Sigmoid colon (tissue), 4 donors: ENCODE measurements at regions not wholly inside any gene's neighbourhood (a gene's known extent, or its start where the extent isn't known, plus 50 kb on each side); places are given as distances from the start of the nearest gene placed in this dataset.

Source experiments
- CTCF ChIP-seq, 4 experiments: fragments of 450-650 bp in 3 of 4; fragments of 200-600 bp in 1 of 4; IDR thresholded peaks; one replicate each; pipeline ENCODE4 v1.5.1; 2016 to 2019; ENCODE audit warnings: antibody characterized with exemption in 4 of 4, mild to moderate bottlenecking in 3 of 4, moderate library complexity in 2 of 4
- POLR2A ChIP-seq, 2 donors: fragments of 450-650 bp; IDR thresholded peaks; one replicate each; pipeline ENCODE4 v1.6.1; 2016; ENCODE audit warnings: antibody characterized with exemption in 2 of 2, mild to moderate bottlenecking in 2 of 2, moderate library complexity in 2 of 2
- POLR2AphosphoS5 ChIP-seq, 4 donors: sonication (generic); formaldehyde crosslinking; IDR thresholded peaks; one replicate each; pipeline ENCODE4 v1.6.1; 2017; ENCODE audit warnings: antibody characterized with exemption in 4 of 4

- TF ChIP-seq CTCF (IDR thresholded peaks at IDR 0.05) (no peak), POLR2A (IDR thresholded peaks at IDR 0.05) (no peak), POLR2AphosphoS5 (IDR thresholded peaks at IDR 0.05) (no peak)
These were observed 2200.5 kb downstream of the MAT2B start for GRCh38 chr5:165705960-165706359.
